Muscle of leg (tissue), 3 donors: ENCODE measurements at regions not wholly inside any gene's neighbourhood (a gene's known extent, or its start where the extent isn't known, plus 50 kb on each side); places are given as distances from the start of the nearest gene placed in this dataset.

Experiments used
- DNase-seq: peaks from one replicate; pipeline ENCODE4 v3.0.0; 2013
- H3K27ac ChIP-seq: one replicate; pipeline ENCODE4 v1.5.1; 2013; ENCODE audit warnings: mild to moderate bottlenecking, low read length, control low read depth
- H3K27me3 ChIP-seq: one replicate; pipeline ENCODE4 v1.6.1; 2013; ENCODE audit warnings: low read length; ENCODE audit not compliant: control insufficient read depth, insufficient read depth
- H3K36me3 ChIP-seq: one replicate; pipeline ENCODE4 v1.6.1; 2013; ENCODE audit warnings: low read length; ENCODE audit not compliant: control insufficient read depth, insufficient read depth
- H3K4me1 ChIP-seq: one replicate; pipeline ENCODE4 v1.6.1; 2013; ENCODE audit warnings: low read length; ENCODE audit not compliant: control insufficient read depth, insufficient read depth
- H3K4me3 ChIP-seq: one replicate; pipeline ENCODE4 v1.5.1; 2013; ENCODE audit warnings: low read length, control low read depth
- H3K9me3 ChIP-seq: replicated peaks from 2 replicates; pipeline ENCODE4 v1.6.1; 2013; ENCODE audit warnings: low read depth, low read length; ENCODE audit not compliant: control insufficient read depth
- WGBS: methylation state at CpG from one replicate; pipeline ENCODE4 v1.1.5; 2013; ENCODE audit warnings: missing lambda C conversion rate; ENCODE audit not compliant: insufficient coverage; 5-methylcytosine and 5-hydroxymethylcytosine counted together

DNA sequence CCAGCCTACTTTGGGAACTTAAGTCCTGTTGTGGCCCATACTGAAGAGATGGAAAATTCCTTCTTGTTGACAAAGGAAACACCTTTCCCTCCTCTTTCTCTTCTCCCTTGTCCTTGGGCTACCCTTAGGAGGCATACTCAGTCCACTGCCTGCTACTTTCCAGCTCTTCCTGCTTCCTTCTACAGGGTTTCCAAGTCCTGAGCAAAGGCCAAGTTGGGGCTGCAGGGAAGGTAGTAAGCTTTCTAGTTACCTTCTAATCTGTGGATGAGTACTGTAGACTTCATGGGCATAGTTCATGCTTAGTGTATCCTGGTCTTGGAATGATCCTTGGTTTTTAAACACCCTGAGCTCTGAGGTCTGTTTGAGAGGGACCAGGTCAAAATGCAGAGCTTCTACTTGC lies 299.2 kb upstream of the MAF start:
- no peaks in the 10 kb centered on the region for H3K9me3 ChIP-seq
- DNase-seq = no peak
- H3K36me3 ChIP-seq = no peaks in the 10 kb centered on the region
- H3K27me3 ChIP-seq = no peaks in the 10 kb centered on the region
- H3K4me1 ChIP-seq = peaks cover 2% of the 10 kb centered on the region
- no peak overlapping the region for H3K4me3 ChIP-seq
- no peak overlapping the region for H3K27ac ChIP-seq

DNA sequence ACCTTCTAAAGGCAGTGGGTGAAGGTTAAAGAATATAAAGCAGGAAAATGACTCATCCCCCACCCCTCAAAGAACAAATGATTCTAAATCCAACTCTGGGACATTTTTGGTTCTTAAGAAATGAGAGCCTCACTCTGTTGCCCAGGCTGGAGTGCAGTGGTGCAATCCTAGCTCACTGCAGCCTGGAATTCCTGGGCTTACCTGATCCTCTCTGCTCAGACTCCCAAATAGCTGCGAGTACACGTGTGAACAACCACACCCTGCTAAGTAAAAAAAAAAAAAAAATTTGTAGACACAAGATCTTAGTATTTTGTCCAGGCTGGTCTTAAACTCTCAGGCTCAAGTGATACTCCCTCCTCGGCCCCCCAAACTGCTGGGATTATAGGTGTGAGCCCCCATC lies 298.8 kb upstream of the MAF start:
- no CpG with 5 or more reads among the region's 3 CpGs for WGBS
- Histone ChIP-seq H3K36me3 (no peaks in the 10 kb centered on the region), H3K9me3 (no peaks in the 10 kb centered on the region), H3K4me3 (no peak overlapping the region), H3K27ac (no peak overlapping the region), H3K27me3 (no peaks in the 10 kb centered on the region), H3K4me1 (peaks cover 2% of the 10 kb centered on the region)
- no peak for DNase-seq

DNA sequence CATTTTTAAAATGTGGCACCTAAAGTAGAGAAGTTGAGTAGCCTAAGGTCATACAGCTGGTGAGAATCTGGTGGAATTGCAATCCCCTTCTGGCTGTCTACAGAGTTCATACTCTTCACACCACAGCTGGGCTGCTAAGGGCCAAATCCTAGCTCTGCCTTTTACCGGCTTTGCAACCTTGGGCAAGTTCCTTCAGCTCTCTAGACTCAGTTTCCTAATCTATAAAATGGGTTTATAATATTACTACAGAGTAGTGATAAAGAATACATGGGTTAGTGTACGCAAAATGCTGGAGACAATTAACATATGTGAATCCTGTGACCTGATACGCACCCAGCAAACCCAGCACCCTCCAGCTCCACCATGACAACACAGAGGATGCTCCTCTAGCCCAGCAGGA lies 298.2 kb upstream of the MAF start:
- Histone ChIP-seq H3K4me1 (peaks cover 2% of the 10 kb centered on the region), H3K36me3 (no peaks in the 10 kb centered on the region), H3K27ac (no peak overlapping the region), H3K9me3 (no peaks in the 10 kb centered on the region), H3K4me3 (no peak overlapping the region), H3K27me3 (no peaks in the 10 kb centered on the region)
- WGBS = no CpG with 5 or more reads among the region's 3 CpGs
- no peak for DNase-seq

DNA sequence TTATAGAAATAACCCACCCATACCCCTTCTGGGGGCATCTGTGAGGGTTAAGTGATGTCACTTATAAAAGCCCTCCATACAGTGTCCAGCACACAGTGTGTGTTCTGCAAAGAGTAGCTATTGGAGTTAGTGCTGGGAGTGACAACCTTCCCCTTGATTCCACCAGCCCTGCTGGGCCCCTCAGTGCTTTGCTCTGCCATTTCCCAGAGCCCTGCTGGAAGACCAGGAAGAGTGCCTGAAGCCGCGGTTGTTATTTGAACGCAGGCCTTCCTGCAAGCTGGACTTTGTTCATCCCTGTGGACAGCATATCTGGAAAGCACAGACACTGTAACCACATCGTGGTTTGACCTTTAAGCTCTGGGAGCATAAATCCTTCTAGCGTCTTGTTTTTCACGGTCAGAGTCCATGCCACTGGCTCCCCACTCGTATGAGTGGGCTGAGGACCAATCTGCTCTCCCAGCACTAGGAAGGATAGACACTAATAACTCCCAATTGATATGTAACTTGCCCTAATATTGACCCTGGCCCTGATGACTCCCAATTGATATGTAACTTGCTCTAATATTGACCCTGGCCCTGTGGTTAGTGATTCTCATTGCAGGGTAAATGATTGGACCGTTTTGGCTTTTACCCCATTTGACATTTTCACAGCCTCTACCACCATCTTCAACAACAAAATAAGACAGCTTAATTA lies 297.1 kb upstream of the MAF start:
- Histone ChIP-seq H3K4me1 (peaks cover 2% of the 10 kb centered on the region), H3K27ac (no peak overlapping the region), H3K36me3 (no peaks in the 10 kb centered on the region), H3K4me3 (no peak overlapping the region), H3K27me3 (no peaks in the 10 kb centered on the region), H3K9me3 (no peaks in the 10 kb centered on the region)
- DNase-seq = peak; percentile 40
- WGBS = 40% methylated on average over 6 of the region's 8 CpGs

DNA sequence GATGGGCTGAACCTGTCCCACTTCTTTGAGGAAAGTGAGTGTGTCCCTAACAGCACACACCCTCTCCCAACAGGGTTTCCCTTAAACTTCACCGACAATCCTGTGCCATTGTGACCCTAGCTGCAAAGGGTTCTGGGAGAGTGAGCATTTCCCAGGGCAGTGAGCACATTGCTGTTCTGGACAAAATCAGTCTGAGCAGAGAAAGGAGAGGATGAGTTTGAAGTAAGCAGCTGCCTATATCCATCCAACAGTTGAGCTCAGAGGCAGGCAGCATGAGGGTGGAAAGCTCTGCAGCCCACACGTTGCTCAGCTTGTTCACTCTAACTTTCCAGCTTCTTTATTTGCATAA lies 296.5 kb upstream of the MAF start:
- no peak for DNase-seq
- Histone ChIP-seq H3K4me1 (peaks cover 2% of the 10 kb centered on the region), H3K9me3 (no peaks in the 10 kb centered on the region), H3K27ac (no peak overlapping the region), H3K27me3 (no peaks in the 10 kb centered on the region), H3K4me3 (no peak overlapping the region), H3K36me3 (no peaks in the 10 kb centered on the region)
- WGBS = 80% methylated on average over 1 of the region's 2 CpGs

DNA sequence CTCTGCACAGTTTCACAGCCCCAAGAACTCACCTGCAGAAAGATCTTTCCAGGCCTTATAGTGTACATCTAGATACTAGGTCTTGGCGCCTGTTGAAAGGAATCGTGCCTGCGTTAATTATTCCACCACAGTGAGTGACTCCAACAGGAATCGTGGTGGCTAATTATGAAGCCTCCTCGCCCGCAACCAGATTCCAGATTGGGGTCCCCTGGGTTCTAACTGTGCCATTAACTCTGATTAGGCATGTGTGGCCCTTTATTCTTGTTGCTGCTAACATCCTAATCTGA lies 295.3 kb upstream of the MAF start:
- Histone ChIP-seq H3K27me3 (no peaks in the 10 kb centered on the region), H3K4me3 (no peak overlapping the region), H3K27ac (no peak overlapping the region), H3K36me3 (no peaks in the 10 kb centered on the region), H3K9me3 (no peaks in the 10 kb centered on the region), H3K4me1 (peaks cover 2% of the 10 kb centered on the region)
- WGBS = 86% methylated on average over 6 of the region's 6 CpGs
- no peak for DNase-seq

DNA sequence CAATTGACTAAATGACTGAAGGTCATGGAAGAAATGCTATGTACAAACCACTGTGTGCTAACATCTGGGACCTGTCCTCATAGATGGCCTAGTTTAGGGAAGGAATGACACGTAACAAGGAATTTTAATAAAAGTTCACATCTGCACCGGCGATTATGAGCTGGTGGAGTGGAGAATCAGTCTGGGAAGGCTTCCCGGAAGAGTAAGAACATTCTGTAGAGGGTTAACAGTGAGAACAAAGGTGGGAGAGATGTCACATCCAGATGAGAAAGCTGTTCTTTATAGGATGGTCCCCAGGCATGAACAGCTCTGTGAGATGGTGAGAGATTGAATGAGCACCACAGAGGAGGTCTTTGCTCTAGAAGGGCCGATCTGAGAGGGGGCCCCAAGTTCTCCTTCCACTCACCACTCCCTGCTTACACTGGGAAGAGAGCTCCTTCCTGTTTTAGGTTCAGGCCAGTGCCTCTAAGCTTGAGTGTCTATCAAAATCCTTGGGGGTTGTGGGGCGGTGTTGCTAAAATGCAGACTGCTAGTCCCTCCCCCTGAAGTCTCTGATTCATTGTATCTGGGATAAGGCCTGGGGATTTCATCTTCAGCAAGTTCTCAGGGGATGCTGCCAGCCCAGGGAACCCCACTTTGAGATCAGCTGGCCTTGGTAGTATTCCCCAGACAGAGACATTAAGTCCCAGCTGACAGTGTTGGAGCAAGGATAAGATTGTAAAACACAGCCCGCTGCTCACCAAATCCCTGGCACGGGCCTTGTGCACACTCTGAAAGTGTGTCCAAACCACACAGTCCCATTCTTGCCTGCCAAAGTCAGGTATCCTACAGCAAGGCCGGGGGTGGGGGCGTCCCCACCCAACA lies 294.7 kb upstream of the MAF start:
- H3K27ac ChIP-seq = no peak overlapping the region
- no peaks in the 10 kb centered on the region for H3K36me3 ChIP-seq
- no peaks in the 10 kb centered on the region for H3K9me3 ChIP-seq
- WGBS = 89% methylated on average over 7 of the region's 10 CpGs
- DNase-seq = no peak
- peaks cover 2% of the 10 kb centered on the region for H3K4me1 ChIP-seq
- H3K4me3 ChIP-seq = no peak overlapping the region
- H3K27me3 ChIP-seq = no peaks in the 10 kb centered on the region

DNA sequence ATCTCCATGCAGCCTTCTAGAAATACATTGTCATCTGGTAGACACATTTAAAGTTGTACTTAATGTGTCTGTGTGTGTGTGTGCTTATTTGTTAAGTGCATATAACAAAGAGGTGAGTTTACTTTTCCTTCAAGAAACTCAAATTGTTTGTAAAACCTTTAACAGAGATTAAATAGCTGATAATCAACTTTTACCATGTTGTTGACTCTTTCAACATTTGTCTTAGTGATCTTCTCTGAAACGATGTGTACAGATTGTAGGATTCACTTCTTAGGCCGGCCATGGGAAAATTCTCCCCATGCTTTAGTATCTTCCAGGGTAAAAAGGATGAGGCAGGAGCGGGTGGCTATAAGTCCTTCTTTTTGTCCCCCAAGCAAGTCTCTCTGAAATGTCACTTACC lies 292.9 kb upstream of the MAF start:
- Histone ChIP-seq H3K4me1 (peaks cover 2% of the 10 kb centered on the region), H3K36me3 (no peaks in the 10 kb centered on the region), H3K4me3 (no peak overlapping the region), H3K27me3 (no peaks in the 10 kb centered on the region), H3K27ac (no peak overlapping the region), H3K9me3 (no peaks in the 10 kb centered on the region)
- WGBS = no CpG with 5 or more reads among the region's 3 CpGs
- DNase-seq = no peak

DNA sequence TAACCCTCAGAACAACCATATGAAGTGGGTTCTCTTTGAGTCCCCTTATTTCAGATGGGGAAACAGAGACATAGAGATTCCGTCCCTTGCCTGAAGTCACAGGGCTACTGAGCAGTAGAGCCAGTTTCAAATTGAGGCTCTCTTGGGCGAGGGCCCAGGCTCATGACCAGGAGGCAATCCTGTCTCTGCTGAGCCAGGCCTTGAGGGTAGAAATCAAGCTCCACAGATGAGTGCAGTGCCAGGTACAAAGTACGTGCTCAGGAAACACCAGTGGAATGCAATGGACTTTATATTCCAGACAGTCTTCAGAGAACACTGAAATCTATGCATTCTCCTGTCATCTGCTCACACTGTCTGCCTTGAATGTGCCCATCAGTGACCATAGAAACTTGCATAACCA lies 291.7 kb upstream of the MAF start:
- Histone ChIP-seq H3K4me3 (no peak overlapping the region), H3K4me1 (no peaks in the 10 kb centered on the region), H3K27ac (no peak overlapping the region), H3K27me3 (no peaks in the 10 kb centered on the region), H3K9me3 (no peaks in the 10 kb centered on the region), H3K36me3 (no peaks in the 10 kb centered on the region)
- no peak for DNase-seq
- WGBS = 92% methylated on average over 3 of the region's 3 CpGs

DNA sequence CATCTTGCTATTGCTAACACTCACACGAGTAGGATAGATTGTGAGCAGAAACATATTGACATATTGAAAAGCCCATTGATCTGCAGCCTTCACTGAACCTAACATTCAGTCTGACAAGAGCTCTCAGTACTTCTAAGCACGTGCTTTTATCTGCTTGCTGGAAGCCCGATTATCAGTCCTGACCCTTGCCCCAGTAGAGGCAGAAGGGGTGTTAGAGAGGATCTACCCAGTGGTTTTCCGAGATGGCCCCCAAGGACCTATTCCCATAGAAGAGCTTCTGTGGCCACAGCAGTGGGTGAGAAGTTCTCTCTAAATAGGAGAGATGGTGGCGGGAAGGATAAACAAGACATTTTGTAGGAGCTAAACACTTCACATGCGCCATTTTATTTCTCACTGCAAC lies 290.9 kb upstream of the MAF start:
- DNase-seq = no peak
- Histone ChIP-seq H3K4me1 (no peaks in the 10 kb centered on the region), H3K9me3 (no peaks in the 10 kb centered on the region), H3K36me3 (no peaks in the 10 kb centered on the region), H3K4me3 (no peak overlapping the region), H3K27ac (no peak overlapping the region), H3K27me3 (no peaks in the 10 kb centered on the region)
- 94% methylated on average over 3 of the region's 6 CpGs for WGBS
